Frontal cortex (tissue), 3 donors: ENCODE measurements at regions not wholly inside any gene's neighbourhood (a gene's known extent, or its start where the extent isn't known, plus 50 kb on each side); places are given as distances from the start of the nearest gene placed in this dataset.
"Not testable (repeated sequence)": the region's sequence is repeated elsewhere in the genome, so short reads cannot be mapped to it uniquely, and the experiment has no call there.

Source experiments
- DNase-seq, 2 donors: peaks; one replicate each; pipeline ENCODE4 v3.0.0; 2012; ENCODE audit warnings: low spot score in 2 of 2
- FAIRE-seq: peaks from 2 replicates; lab custom pipeline; 2012; peaks lifted over from hg19 to GRCh38; lab: Jason Lieb, UNC
- donor health status: control.
- donor health status: control.
- donor health status: control.

- no peak for FAIRE-seq
Measured at GRCh38 chr14:105911006-105911847, 384.8 kb downstream of the TMEM121 start.

GRCh38 chr14:105911848-105912292 lies 385.5 kb downstream of the TMEM121 start:
- DNase-seq, FAIRE-seq: not testable (repeated sequence)

More at GRCh38 chr14:105911006-105911847, 384.8 kb downstream of the TMEM121 start:
- DNase-seq: no peak

GRCh38 chr14:105912641-105913180 lies 386.3 kb downstream of the TMEM121 start:
- no peak for FAIRE-seq

GRCh38 chr14:105913221-105913620 lies 386.8 kb downstream of the TMEM121 start:
- DNase-seq: no peak
- FAIRE-seq: no peak

More at GRCh38 chr14:105912641-105913180, 386.3 kb downstream of the TMEM121 start:
- DNase-seq: no peak

- no peak for FAIRE-seq
- DNase-seq: no peak
Measured at GRCh38 chr14:105913861-105914260, 387.5 kb downstream of the TMEM121 start.

GRCh38 chr14:105914281-105914680 lies 387.9 kb downstream of the TMEM121 start:
- DNase-seq, FAIRE-seq: not testable (repeated sequence)

GRCh38 chr14:105914738-105915385 lies 388.5 kb downstream of the TMEM121 start:
- FAIRE-seq (no peak), DNase-seq (no peak)

- FAIRE-seq, DNase-seq: not testable (repeated sequence)
Measured at GRCh38 chr14:105915546-105915945, 389.2 kb downstream of the TMEM121 start.

- not testable (repeated sequence) for FAIRE-seq, DNase-seq
Measured at GRCh38 chr14:105917136-105917932, 391.0 kb downstream of the TMEM121 start.

GRCh38 chr14:105917933-105918436 lies 391.6 kb downstream of the TMEM121 start:
- FAIRE-seq: no peak

GRCh38 chr14:105918496-105919262 lies 392.3 kb downstream of the TMEM121 start:
- DNase-seq (no peak), FAIRE-seq (no peak)

More at GRCh38 chr14:105917933-105918436, 391.6 kb downstream of the TMEM121 start:
- no peak for DNase-seq

GRCh38 chr14:105919458-105920150 lies 393.2 kb downstream of the TMEM121 start:
- DNase-seq: no peak
- no peak for FAIRE-seq

- FAIRE-seq, DNase-seq: not testable (repeated sequence)
Measured at GRCh38 chr14:105920151-105920700, 393.8 kb downstream of the TMEM121 start.

GRCh38 chr14:105920803-105921755 lies 394.7 kb downstream of the TMEM121 start:
- not testable (repeated sequence) for FAIRE-seq, DNase-seq

- FAIRE-seq, DNase-seq: not testable (repeated sequence)
Measured at GRCh38 chr14:105921781-105922180, 395.4 kb downstream of the TMEM121 start.

GRCh38 chr14:105923520-105924191 lies 397.3 kb downstream of the TMEM121 start:
- FAIRE-seq: not testable (repeated sequence)

More at GRCh38 chr14:105923520-105924191, 397.3 kb downstream of the TMEM121 start:
- not testable (repeated sequence) for DNase-seq
